Activated CD8-positive, alpha-beta T cell treated with anti-CD3 and anti-CD28 coated beads, Interleukin-2, amount 10 ng/mL, durations not matched to agents 7 days and 5 days (primary cell): ENCODE measurements at regions not wholly inside any gene's neighbourhood (a gene's known extent, or its start where the extent isn't known, plus 50 kb on each side); places are given as distances from the start of the nearest gene placed in this dataset.

ENCODE experiments used
- ATAC-seq: fragments of 150-1000 bp; cut with Tn5 transposase; one replicate; pipeline ENCODE4 v1.10.0; 2021; ENCODE audit warnings: moderate library complexity
- CTCF ChIA-PET: fragments of 350-600 bp; sonication (Branson Sonifier 250); formaldehyde crosslinking; loops from one replicate; lab custom pipeline; 2021; ENCODE audit warnings: antibody characterized with exemption; lab: Charles Lee
- POLR2A ChIA-PET: fragments of 350-600 bp; sonication (Branson Sonifier 250); formaldehyde crosslinking; loops from one replicate; lab custom pipeline; 2021; ENCODE audit warnings: antibody characterized with exemption; lab: Charles Lee
- DNase-seq: peaks from one replicate; pipeline ENCODE4 v3.0.0-alpha.2; 2020
- H3K27ac Mint-ChIP-seq: one replicate; pipeline ENCODE4 v1.8.0; 2021; ENCODE audit warnings: mild to moderate bottlenecking, mixed read lengths
- H3K27me3 Mint-ChIP-seq: one replicate; pipeline ENCODE4 v1.8.0; 2021; ENCODE audit warnings: low read depth, mixed read lengths
- H3K36me3 Mint-ChIP-seq: one replicate; pipeline ENCODE4 v1.8.0; 2021; ENCODE audit warnings: low read depth, mixed read lengths
- H3K4me1 Mint-ChIP-seq: one replicate; pipeline ENCODE4 v1.8.0; 2021; ENCODE audit warnings: low read depth, mixed read lengths
- H3K4me3 Mint-ChIP-seq: one replicate; pipeline ENCODE4 v1.8.0; 2021; ENCODE audit warnings: mild to moderate bottlenecking, mixed read lengths
- H3K9me3 Mint-ChIP-seq: one replicate; pipeline ENCODE4 v1.8.0; 2022; ENCODE audit warnings: mixed read lengths; ENCODE audit not compliant: insufficient read depth

- Mint-ChIP-seq H3K4me3 (no peak overlapping the region), H3K36me3 (no peaks in the 10 kb centered on the region), H3K27ac (no peak overlapping the region), H3K27me3 (no peaks in the 10 kb centered on the region), H3K9me3 (peaks cover 8% of the 10 kb centered on the region), H3K4me1 (no peaks in the 10 kb centered on the region)
- ATAC-seq (no peak), DNase-seq (no peak)
- ChIA-PET POLR2A (no interaction called here), CTCF (no interaction called here)
Measured at GRCh38 chr14:27085500-27085899, 487.7 kb upstream of the NOVA1 start.

- no peaks in the 10 kb centered on the region for H3K36me3 Mint-ChIP-seq
- CTCF ChIA-PET = no interaction called here
- H3K9me3 Mint-ChIP-seq = peaks cover 12% of the 10 kb centered on the region
- no peaks in the 10 kb centered on the region for H3K4me1 Mint-ChIP-seq
- H3K4me3 Mint-ChIP-seq = no peak overlapping the region
- DNase-seq = no peak
- H3K27me3 Mint-ChIP-seq = no peaks in the 10 kb centered on the region
- ATAC-seq = no peak
- H3K27ac Mint-ChIP-seq = no peak overlapping the region
- POLR2A ChIA-PET = no interaction called here
Measured at GRCh38 chr14:27090716-27091115, 492.9 kb upstream of the NOVA1 start.

GRCh38 chr14:27091973-27092372 is 494.1 kb upstream of the NOVA1 start:
- Mint-ChIP-seq H3K27me3 (no peaks in the 10 kb centered on the region), H3K4me1 (no peaks in the 10 kb centered on the region), H3K9me3 (peaks cover 18% of the 10 kb centered on the region), H3K36me3 (no peaks in the 10 kb centered on the region), H3K27ac (no peak overlapping the region), H3K4me3 (no peak overlapping the region)
- DNase-seq = no peak
- CTCF ChIA-PET = no interaction called here
- POLR2A ChIA-PET = no interaction called here
- ATAC-seq = no peak

GRCh38 chr14:27096091-27096490 is 498.3 kb upstream of the NOVA1 start:
- no peak for ATAC-seq
- no peak overlapping the region for H3K4me3 Mint-ChIP-seq
- ChIA-PET POLR2A (no interaction called here), CTCF (no interaction called here)
- no peaks in the 10 kb centered on the region for H3K36me3 Mint-ChIP-seq
- H3K27ac Mint-ChIP-seq = no peak overlapping the region
- H3K27me3 Mint-ChIP-seq = no peaks in the 10 kb centered on the region
- H3K4me1 Mint-ChIP-seq = no peaks in the 10 kb centered on the region
- no peak for DNase-seq
- peaks cover 23% of the 10 kb centered on the region for H3K9me3 Mint-ChIP-seq

- Mint-ChIP-seq H3K27me3 (no peaks in the 10 kb centered on the region), H3K27ac (no peak overlapping the region), H3K9me3 (peaks cover 25% of the 10 kb centered on the region), H3K4me1 (no peaks in the 10 kb centered on the region), H3K36me3 (no peaks in the 10 kb centered on the region), H3K4me3 (no peak overlapping the region)
- ChIA-PET CTCF (no interaction called here), POLR2A (no interaction called here)
- ATAC-seq = no peak
- DNase-seq = no peak
Measured at GRCh38 chr14:27098451-27098850, 500.6 kb upstream of the NOVA1 start.

GRCh38 chr14:27114180-27114579 is 516.3 kb upstream of the NOVA1 start:
- Mint-ChIP-seq H3K4me1 (no peaks in the 10 kb centered on the region), H3K9me3 (peaks cover 6% of the 10 kb centered on the region), H3K27ac (no peak overlapping the region), H3K4me3 (no peak overlapping the region), H3K27me3 (no peaks in the 10 kb centered on the region), H3K36me3 (no peaks in the 10 kb centered on the region)
- CTCF ChIA-PET = no interaction called here
- POLR2A ChIA-PET = no interaction called here
- no peak for ATAC-seq
- DNase-seq = no peak

GRCh38 chr14:27123162-27123561 is 525.3 kb upstream of the NOVA1 start:
- Mint-ChIP-seq H3K4me3 (no peak overlapping the region), H3K9me3 (peaks cover 28% of the 10 kb centered on the region), H3K36me3 (no peaks in the 10 kb centered on the region), H3K27me3 (no peaks in the 10 kb centered on the region), H3K27ac (no peak overlapping the region), H3K4me1 (no peaks in the 10 kb centered on the region)
- ATAC-seq (no peak), DNase-seq (no peak)
- CTCF ChIA-PET = no interaction called here
- POLR2A ChIA-PET = no interaction called here

GRCh38 chr14:27127838-27128237 is 530.0 kb upstream of the NOVA1 start:
- no peak overlapping the region for H3K4me3 Mint-ChIP-seq
- no peak for ATAC-seq
- H3K9me3 Mint-ChIP-seq = peaks cover 16% of the 10 kb centered on the region

GRCh38 chr14:27134200-27134599 is 536.4 kb upstream of the NOVA1 start:
- CTCF ChIA-PET = no interaction called here
- H3K27me3 Mint-ChIP-seq = no peaks in the 10 kb centered on the region
- ATAC-seq (no peak), DNase-seq (no peak)
- no peak overlapping the region for H3K27ac Mint-ChIP-seq
- POLR2A ChIA-PET = no interaction called here
- H3K36me3 Mint-ChIP-seq = no peaks in the 10 kb centered on the region
- peaks cover 19% of the 10 kb centered on the region for H3K9me3 Mint-ChIP-seq
- no peak overlapping the region for H3K4me3 Mint-ChIP-seq
- H3K4me1 Mint-ChIP-seq = no peaks in the 10 kb centered on the region

More at GRCh38 chr14:27127838-27128237, 530.0 kb upstream of the NOVA1 start:
- no peak overlapping the region for H3K27ac Mint-ChIP-seq
- DNase-seq = no peak
- no peaks in the 10 kb centered on the region for H3K4me1 Mint-ChIP-seq
- no peaks in the 10 kb centered on the region for H3K27me3 Mint-ChIP-seq
- CTCF ChIA-PET = no interaction called here
- POLR2A ChIA-PET = no interaction called here
- no peaks in the 10 kb centered on the region for H3K36me3 Mint-ChIP-seq

GRCh38 chr14:27145170-27145569 is 547.3 kb upstream of the NOVA1 start:
- Mint-ChIP-seq H3K27ac (no peak overlapping the region), H3K4me1 (no peaks in the 10 kb centered on the region), H3K27me3 (no peaks in the 10 kb centered on the region), H3K4me3 (no peak overlapping the region), H3K9me3 (peaks cover 19% of the 10 kb centered on the region), H3K36me3 (no peaks in the 10 kb centered on the region)
- ATAC-seq = no peak
- no peak for DNase-seq
- ChIA-PET POLR2A (no interaction called here), CTCF (no interaction called here)

- POLR2A ChIA-PET = no interaction called here
- no peaks in the 10 kb centered on the region for H3K27me3 Mint-ChIP-seq
- peaks cover 30% of the 10 kb centered on the region for H3K9me3 Mint-ChIP-seq
- no peaks in the 10 kb centered on the region for H3K4me1 Mint-ChIP-seq
- no peak overlapping the region for H3K27ac Mint-ChIP-seq
- no peaks in the 10 kb centered on the region for H3K36me3 Mint-ChIP-seq
- CTCF ChIA-PET = no interaction called here
- no peak overlapping the region for H3K4me3 Mint-ChIP-seq
- ATAC-seq (no peak), DNase-seq (no peak)
Measured at GRCh38 chr14:27148143-27148542, 550.3 kb upstream of the NOVA1 start.

- ATAC-seq = no peak
- H3K27me3 Mint-ChIP-seq = no peaks in the 10 kb centered on the region
Measured at GRCh38 chr14:27164139-27164538, 566.3 kb upstream of the NOVA1 start.

GRCh38 chr14:27175489-27175888 is 577.7 kb upstream of the NOVA1 start:
- Mint-ChIP-seq H3K27ac (no peak overlapping the region), H3K36me3 (no peaks in the 10 kb centered on the region), H3K27me3 (no peaks in the 10 kb centered on the region), H3K9me3 (peaks cover 26% of the 10 kb centered on the region), H3K4me3 (no peak overlapping the region), H3K4me1 (no peaks in the 10 kb centered on the region)
- POLR2A ChIA-PET = no interaction called here
- CTCF ChIA-PET = no interaction called here
- no peak for DNase-seq
- ATAC-seq = no peak

More at GRCh38 chr14:27164139-27164538, 566.3 kb upstream of the NOVA1 start:
- H3K4me3 Mint-ChIP-seq = no peak overlapping the region
- CTCF ChIA-PET = no interaction called here
- POLR2A ChIA-PET = no interaction called here
- no peak for DNase-seq
- H3K9me3 Mint-ChIP-seq = peaks cover 11% of the 10 kb centered on the region
- no peaks in the 10 kb centered on the region for H3K36me3 Mint-ChIP-seq
- no peaks in the 10 kb centered on the region for H3K4me1 Mint-ChIP-seq
- H3K27ac Mint-ChIP-seq = no peak overlapping the region
